ENCODE measurements at regions not wholly inside any gene's neighbourhood (a gene's known extent, or its start where the extent isn't known, plus 50 kb on each side); places are given as distances from the start of the nearest gene placed in this dataset.

DNA sequence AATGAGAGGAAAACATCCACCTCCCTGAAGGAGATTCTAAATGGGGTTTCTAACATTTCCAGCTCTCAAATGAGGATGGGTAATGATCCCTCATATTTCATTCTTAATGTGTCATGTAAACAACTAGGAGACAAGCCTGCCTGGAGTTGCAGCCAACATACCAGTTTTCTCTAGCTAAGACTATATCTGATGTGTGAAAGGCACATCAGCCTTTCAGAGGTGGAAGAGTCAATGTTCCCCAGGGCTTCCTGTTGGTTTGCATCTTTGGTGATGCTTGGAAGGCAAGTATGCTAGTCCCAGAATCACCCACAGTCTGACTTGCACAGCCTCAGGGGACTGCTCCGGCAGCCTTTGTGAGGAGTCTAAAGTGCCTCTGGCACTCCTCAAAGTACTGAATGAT, 921.2 kb downstream of the SQOR start (continued):
- TF ChIP-seq, protein P1, sequence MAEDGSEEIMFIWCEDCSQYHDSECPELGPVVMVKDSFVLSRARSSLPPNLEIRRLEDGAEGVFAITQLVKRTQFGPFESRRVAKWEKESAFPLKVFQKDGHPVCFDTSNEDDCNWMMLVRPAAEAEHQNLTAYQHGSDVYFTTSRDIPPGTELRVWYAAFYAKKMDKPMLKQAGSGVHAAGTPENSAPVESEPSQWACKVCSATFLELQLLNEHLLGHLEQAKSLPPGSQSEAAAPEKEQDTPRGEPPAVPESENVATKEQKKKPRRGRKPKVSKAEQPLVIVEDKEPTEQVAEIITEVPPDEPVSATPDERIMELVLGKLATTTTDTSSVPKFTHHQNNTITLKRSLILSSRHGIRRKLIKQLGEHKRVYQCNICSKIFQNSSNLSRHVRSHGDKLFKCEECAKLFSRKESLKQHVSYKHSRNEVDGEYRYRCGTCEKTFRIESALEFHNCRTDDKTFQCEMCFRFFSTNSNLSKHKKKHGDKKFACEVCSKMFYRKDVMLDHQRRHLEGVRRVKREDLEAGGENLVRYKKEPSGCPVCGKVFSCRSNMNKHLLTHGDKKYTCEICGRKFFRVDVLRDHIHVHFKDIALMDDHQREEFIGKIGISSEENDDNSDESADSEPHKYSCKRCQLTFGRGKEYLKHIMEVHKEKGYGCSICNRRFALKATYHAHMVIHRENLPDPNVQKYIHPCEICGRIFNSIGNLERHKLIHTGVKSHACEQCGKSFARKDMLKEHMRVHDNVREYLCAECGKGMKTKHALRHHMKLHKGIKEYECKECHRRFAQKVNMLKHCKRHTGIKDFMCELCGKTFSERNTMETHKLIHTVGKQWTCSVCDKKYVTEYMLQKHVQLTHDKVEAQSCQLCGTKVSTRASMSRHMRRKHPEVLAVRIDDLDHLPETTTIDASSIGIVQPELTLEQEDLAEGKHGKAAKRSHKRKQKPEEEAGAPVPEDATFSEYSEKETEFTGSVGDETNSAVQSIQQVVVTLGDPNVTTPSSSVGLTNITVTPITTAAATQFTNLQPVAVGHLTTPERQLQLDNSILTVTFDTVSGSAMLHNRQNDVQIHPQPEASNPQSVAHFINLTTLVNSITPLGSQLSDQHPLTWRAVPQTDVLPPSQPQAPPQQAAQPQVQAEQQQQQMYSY (CRISPR knock-in tag; IDR thresholded peaks at IDR 0.05) = no peak
- TF ChIP-seq, protein P2, sequence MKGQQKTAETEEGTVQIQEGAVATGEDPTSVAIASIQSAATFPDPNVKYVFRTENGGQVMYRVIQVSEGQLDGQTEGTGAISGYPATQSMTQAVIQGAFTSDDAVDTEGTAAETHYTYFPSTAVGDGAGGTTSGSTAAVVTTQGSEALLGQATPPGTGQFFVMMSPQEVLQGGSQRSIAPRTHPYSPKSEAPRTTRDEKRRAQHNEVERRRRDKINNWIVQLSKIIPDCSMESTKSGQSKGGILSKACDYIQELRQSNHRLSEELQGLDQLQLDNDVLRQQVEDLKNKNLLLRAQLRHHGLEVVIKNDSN (IDR thresholded peaks at IDR 0.05; ENCODE audit: borderline replicate concordance, extremely low read length, insufficient read depth, low read depth, low read length) = no peak
- no peak for TF ChIP-seq NFYA (IDR thresholded peaks at IDR 0.05; ENCODE audit: borderline replicate concordance, low read depth, low read length)

DNA sequence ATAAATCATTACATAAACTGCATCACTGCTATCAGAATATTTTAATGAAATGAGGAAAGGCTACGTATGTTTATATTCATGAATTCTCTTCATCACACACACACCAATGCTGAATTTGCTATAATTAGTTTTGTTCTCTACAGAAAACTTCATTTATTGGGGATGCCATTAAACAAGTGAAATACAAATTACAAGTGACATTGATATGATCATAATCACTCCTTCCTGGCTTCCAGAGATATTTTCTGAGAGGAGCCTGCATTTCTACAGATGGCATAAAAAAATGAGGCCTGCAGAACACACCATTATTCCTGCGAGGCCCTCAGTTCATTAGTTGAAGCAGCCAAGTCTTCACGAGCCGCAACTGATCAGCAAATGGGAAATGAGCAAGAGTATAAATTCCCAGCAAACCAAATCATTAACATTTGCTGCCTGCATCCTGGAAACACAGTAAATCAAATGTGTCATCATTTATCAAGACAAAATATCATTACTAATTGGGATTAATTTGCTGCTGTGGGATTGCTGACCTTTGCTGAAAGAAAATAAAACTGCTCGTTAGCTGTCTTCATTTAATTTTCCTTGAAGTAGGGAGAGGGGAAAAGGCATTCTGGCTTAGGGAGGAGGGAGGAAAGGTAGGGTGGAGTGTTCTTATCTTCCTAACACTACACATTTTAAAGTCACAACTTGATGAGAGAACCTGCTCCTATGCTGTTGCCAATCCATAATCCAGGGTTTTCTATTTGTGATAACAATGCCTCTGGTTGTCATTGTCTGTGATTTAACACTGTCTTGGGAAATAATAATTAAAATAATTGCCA, 921.9 kb downstream of the SQOR start:
- RAD21 ChIA-PET (ENCODE audit: unreplicated experiment) = no interaction called here
- FAIRE-seq = no peak

More for the DNA sequence above, 921.9 kb downstream of the SQOR start:
- Histone ChIP-seq H3K4me2 (ENCODE audit: control insufficient read depth, insufficient read depth) (no peak overlapping the region), H3K79me2 (ENCODE audit: control insufficient read depth, insufficient read depth, low read length) (no peaks in the 10 kb centered on the region), H2AFZ (ENCODE audit: control insufficient read depth, low read depth, low read length) (no peak overlapping the region), H4K20me1 (ENCODE audit: control insufficient read depth, insufficient read depth) (no peaks in the 10 kb centered on the region), H3K27ac (ENCODE audit: control insufficient read depth, insufficient read depth) (no peak overlapping the region), H3K4me3 (no peak overlapping the region), H3K4me1 (ENCODE audit: control insufficient read depth, insufficient read depth, low read length) (no peaks in the 10 kb centered on the region), H3K9ac (ENCODE audit: control insufficient read depth, insufficient read depth, low read length) (no peak overlapping the region), H3K36me3 (ENCODE audit: control insufficient read depth in 2 of 2, insufficient read depth in 2 of 2, low read length in 1 of 2) (no peaks in the 10 kb centered on the region), H3K27me3 (replicated peaks in 1 of 2; ENCODE audit: control insufficient read depth in 2 of 2, insufficient read depth in 2 of 2, low read length in 1 of 2) (no peaks in the 10 kb centered on the region), H3K9me3 (replicated peaks; ENCODE audit: control insufficient read depth, insufficient read depth, low read length) (no peaks in the 10 kb centered on the region)
- in situ Hi-C loops (cut with MboI) = no loop called here
- BruUV-seq (replicated peaks) = no TSS peak
- SMC1A ChIA-PET (ENCODE audit: uncharacterized antibody, unreplicated experiment) = no interaction called here
- POLR2A ChIA-PET = no interaction called here
- 21% methylated on average over 5 of the region's 5 CpGs for WGBS (ENCODE audit: insufficient coverage, insufficient replicate concordance, low lambda C conversion rate, missing lambda C conversion rate)
- TF ChIP-seq ETV6 (conservative IDR thresholded peaks at IDR 0.05 in 1 of 2, IDR thresholded peaks at IDR 0.05 in 1 of 2; ENCODE audit: borderline replicate concordance in 1 of 2, low read depth in 1 of 2) = no peak
- CTCF ChIA-PET = no interaction called here
- intact Hi-C loops (cut with micrococcal nuclease; ENCODE audit: unreplicated experiment) = no loop called here
- DNase-seq (ENCODE audit: low read depth, low spot score) (no peak), ATAC-seq (no peak)

All from GM12878 (cell line).